SIG-M5 treated with dmso at 0.1 percent for 504 hours (cell line): ENCODE measurements at regions not wholly inside any gene's neighbourhood (a gene's known extent, or its start where the extent isn't known, plus 50 kb on each side); places are given as distances from the start of the nearest gene placed in this dataset.
"Not testable (repeated sequence)": the region's sequence is repeated elsewhere in the genome, so short reads cannot be mapped to it uniquely, and the experiment has no call there.

Experiments
- DNase-seq: peaks from one replicate; lab custom pipeline; 2025; ENCODE audit not compliant: unreplicated experiment; lab: John Stamatoyannopoulos, UW

DNA sequence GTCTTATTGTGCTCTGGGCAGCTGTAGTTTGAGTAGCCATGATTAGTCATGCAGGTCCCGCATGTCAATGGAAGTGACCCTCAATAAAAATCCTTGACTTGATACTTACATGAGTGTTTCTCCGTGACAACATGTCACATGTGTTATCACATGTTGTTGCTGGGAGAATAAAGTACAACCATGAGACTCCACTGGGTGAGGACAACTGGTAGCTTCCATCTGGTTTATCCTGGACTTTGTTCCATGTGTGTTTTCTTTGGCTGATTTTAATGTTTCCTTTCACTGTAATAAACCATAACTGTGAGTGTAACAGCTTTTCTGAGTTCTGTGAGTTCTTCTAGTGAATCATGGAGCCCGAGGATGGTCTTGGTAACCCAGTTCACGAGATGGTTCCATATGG is 63.1 kb upstream of the NDN start:
- no peak for DNase-seq

- no peak for DNase-seq
These were observed 63.7 kb upstream of the NDN start for GRCh38 chr15:23750776-23751175.

- DNase-seq, result no peak
These were observed 66.1 kb upstream of the NDN start for GRCh38 chr15:23753248-23753647.

- no peak for DNase-seq
These were observed 71.8 kb upstream of the NDN start for GRCh38 chr15:23758891-23759290.

DNA sequence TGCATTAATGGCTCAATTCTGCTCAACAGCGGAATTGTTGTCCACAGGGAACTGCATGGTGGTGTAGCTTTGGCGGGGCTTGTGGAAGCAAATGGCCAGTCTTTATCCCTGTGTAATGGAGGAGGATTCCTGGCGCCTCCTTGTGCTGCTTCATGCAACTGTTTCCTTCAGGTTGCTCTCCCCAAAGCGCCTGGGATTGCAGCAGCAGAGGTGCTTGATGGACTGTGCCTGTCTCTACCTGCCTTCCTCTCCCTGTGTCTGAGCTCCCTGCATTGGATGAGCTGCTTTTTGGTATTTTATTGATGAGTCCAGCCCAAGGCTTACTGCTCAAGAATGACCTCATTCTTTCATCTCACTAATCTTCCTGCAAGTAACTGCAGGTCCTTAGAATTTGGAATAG is 72.9 kb upstream of the NDN start:
- no peak for DNase-seq

DNA sequence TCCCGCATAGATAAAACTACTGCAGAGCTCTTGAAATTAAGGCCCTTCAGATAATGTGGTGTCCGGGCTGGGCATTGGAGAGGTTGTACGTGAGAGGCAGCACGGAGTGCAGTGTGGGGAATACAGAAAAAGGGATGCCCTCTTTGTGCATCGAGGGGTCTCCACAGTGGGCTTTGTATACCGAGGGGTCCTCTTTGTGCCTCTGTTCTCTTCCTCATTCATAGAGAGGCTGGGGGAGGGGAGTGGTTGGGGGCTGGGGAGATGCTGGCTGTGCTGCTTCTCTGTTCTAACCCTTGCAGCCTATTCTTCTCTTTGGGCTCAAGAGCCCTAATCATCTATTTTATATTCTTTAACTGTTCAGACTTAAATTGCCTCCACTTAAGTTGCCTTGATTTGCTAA is 74.3 kb upstream of the NDN start:
- DNase-seq, result no peak

DNA sequence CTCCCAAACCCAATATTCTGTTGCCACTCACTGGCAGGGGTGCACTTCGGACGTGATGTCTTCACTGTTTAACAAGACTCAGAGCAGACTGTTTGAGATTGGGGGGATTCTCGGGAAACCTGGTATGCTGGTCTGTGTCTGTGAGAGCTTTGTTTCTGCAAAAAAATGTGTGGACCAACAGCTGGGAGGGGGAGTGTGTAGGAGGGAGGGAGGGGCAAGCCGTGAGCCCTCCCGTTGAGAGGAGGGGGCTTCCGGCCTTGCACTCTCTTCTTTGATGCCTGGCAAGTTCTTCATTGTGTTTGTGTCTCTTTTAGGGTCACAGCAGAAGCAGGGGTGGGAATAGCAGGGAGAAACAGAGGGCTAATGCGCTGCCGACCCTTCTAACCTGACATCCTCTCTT is 74.9 kb upstream of the NDN start:
- no peak for DNase-seq

DNA sequence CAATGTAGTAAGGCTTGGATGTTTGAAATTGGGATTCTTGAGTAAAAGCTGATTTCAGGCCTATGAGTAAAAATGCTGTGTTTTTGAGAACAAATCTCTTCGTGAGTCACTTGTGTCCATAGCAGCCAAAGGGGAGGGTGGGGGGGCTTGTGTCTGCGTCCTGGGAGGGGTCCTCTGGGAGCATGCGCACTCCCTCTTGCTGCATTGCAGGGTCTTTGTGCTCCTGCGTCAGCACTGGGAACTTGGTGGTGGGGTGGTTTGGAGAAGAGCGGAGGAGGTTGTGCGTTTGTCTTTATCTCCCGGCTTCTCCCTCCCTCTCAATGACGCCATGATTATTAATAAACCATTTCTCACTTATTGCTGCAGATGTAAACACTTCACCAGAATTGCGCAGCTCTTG is 75.9 kb upstream of the NDN start:
- no peak for DNase-seq

DNA sequence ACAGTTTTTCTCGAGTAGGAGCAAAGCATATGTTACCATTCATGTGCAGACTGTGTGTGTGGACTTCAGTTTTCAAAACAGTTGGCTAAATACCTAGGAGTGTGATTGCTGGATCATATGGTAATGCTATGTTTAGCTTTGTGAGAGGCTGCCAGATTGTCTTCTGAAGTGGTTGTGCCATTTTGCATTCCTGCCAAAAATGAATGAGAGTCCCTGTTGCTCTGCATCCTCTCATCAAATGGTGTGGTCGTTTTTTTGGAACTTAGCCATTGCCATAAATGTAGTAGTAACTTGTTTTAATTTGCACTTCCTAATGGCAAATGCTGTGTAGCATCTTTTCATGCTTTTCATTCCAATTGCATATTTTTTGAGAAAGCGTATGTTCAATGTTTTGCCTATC is 77.2 kb upstream of the NDN start:
- no peak for DNase-seq

GRCh38 chr15:23764716-23765115 is 77.6 kb upstream of the NDN start:
- DNase-seq, result no peak

GRCh38 chr15:23766779-23767178 is 79.7 kb upstream of the NDN start:
- not testable (repeated sequence) for DNase-seq

DNA sequence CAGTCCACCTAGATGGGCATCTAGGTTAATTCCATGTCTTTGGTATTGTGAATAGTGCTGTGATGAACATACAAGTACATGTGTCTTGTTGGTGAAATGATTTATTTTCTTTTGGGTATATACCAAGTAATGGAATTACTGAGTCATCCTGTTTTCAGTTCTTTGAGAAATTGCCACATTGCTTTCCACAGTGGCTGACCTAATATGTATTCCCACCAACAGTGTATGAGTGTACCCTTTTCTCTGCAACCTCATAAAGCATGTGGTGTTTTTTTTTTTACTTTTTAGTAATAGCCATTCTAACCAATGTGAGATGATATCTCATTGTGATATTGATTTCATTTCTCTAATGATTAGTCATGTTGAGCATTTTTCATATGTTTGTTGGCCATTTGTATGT is 86.0 kb upstream of the NDN start:
- no peak for DNase-seq

- DNase-seq, result no peak
These were observed 100.4 kb upstream of the NDN start for GRCh38 chr15:23787346-23788105.

- no peak for DNase-seq
These were observed 106.1 kb upstream of the NDN start for GRCh38 chr15:23793191-23793680.

GRCh38 chr15:23797747-23798446 is 110.8 kb upstream of the NDN start:
- DNase-seq, result no peak

GRCh38 chr15:23801881-23802280 is 114.8 kb upstream of the NDN start:
- no peak for DNase-seq

- DNase-seq, result not testable (repeated sequence)
These were observed 115.9 kb upstream of the NDN start for GRCh38 chr15:23802896-23803435.

DNA sequence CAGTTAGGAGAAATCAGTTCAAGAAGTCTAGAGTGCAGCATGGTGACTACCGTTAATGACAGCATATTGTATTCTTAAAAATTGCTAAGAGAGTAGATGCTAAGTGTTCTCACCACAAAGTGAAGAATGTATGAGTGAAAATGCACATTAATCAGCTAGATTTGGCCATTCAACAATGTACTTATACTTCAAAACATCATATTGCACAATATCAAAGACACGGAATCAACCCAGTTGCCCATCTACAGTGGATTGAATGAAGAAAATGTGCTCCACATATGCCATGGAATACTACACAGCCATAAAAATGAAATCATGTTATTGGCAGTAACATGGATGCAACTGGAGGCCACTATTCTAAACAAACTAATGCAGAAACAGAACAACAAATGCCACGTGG is 119.9 kb upstream of the NDN start:
- DNase-seq, result no peak

DNA sequence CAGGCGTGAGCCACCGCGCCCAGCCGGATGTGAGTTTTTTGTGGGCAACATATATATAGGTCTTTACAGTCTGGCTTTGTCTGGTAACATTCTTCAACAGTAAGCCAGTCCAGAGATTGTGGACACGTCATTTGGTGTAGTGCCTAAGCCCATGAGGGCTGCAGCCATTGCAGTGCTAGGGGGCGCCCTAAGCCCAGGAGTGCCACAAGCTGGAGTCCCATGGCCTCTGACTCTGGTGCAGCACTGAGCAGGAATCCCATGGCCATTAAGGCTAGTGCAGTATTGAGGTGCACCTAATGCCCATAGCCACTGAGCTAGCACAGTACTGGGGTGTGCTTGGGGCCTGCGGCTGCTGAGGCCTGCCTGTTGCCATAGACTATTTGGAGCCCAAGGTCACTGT is 136.4 kb upstream of the NDN start:
- DNase-seq, result no peak

GRCh38 chr15:23828786-23829185 is 141.7 kb upstream of the NDN start:
- DNase-seq, result no peak

GRCh38 chr15:23835953-23836352 is 148.8 kb upstream of the NDN start:
- DNase-seq, result no peak

DNA sequence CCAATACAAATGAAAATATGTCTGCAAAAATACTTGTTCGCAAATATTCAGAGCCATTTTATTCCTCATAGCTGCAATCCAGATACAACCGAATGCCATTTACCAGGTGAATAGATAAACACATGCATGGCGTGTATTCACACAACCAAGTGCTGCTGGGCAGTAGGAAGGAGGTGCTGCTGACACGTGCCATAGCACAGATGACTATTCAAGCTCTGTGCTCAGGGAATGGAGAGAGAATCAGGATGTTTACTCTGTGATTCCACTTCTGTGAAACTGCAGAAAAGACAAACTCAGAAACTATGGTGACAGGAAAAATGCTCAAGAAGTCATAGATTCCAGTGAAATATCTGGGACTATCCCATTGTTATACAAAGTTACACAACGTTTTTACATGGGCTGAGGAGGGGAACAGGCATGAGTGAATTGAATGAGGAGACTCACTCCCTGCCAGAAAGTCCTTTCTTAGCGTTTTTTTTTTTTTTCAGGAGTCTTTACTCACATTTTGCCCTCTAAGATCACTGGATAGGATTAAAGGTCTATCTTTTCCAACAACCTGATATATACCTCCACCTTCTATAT is 152.9 kb upstream of the NDN start:
- no peak for DNase-seq
